NCI-H1417 (cell line): ENCODE measurements at regions not wholly inside any gene's neighbourhood (a gene's known extent, or its start where the extent isn't known, plus 50 kb on each side); places are given as distances from the start of the nearest gene placed in this dataset.
A peak's percentile ranks its signal among the peaks of the same experiment; 100 is the strongest.
"Not testable (repeated sequence)": the region's sequence is repeated elsewhere in the genome, so short reads cannot be mapped to it uniquely, and the experiment has no call there.

Experiments used
- DNase-seq, 3 experiments: peaks; one replicate each; lab custom pipeline; 2025; lab: John Stamatoyannopoulos, UW

- no peak for DNase-seq
These were observed 63.9 kb downstream of the NFKBIZ start for GRCh38 chr3:101913168-101913567.

- not testable (repeated sequence) for DNase-seq
These were observed 68.4 kb downstream of the NFKBIZ start for GRCh38 chr3:101917761-101918160.

- DNase-seq: not testable (repeated sequence)
These were observed 72.9 kb downstream of the NFKBIZ start for GRCh38 chr3:101922151-101922725.

GRCh38 chr3:101924621-101925020 is 75.3 kb downstream of the NFKBIZ start:
- not testable (repeated sequence) for DNase-seq

GRCh38 chr3:101925124-101925523 is 75.8 kb downstream of the NFKBIZ start:
- not testable (repeated sequence) for DNase-seq

GRCh38 chr3:101925564-101925963 is 76.2 kb downstream of the NFKBIZ start:
- DNase-seq: peak in 2 of 3 experiments; percentile 62 to 86

GRCh38 chr3:101926594-101927105 is 77.3 kb downstream of the NFKBIZ start:
- DNase-seq: peak in 2 of 3 experiments; percentile 15 to 42

GRCh38 chr3:101928890-101929289 is 79.6 kb downstream of the NFKBIZ start:
- DNase-seq: no peak

GRCh38 chr3:101931081-101931480 is 81.8 kb downstream of the NFKBIZ start:
- DNase-seq: no peak

- no peak for DNase-seq
These were observed 83.2 kb downstream of the NFKBIZ start for GRCh38 chr3:101932326-101933068.

GRCh38 chr3:101936419-101937356 is 87.4 kb downstream of the NFKBIZ start:
- no peak for DNase-seq

- DNase-seq: no peak
These were observed 89.0 kb downstream of the NFKBIZ start for GRCh38 chr3:101938262-101938847.

GRCh38 chr3:101939361-101940049 is 90.2 kb downstream of the NFKBIZ start:
- DNase-seq: no peak

GRCh38 chr3:101940521-101941317 is 91.4 kb downstream of the NFKBIZ start:
- DNase-seq: peak in 1 of 3 experiments; percentile 16

GRCh38 chr3:101941318-101942040 is 92.2 kb downstream of the NFKBIZ start:
- DNase-seq: no peak

- no peak for DNase-seq
These were observed 93.0 kb downstream of the NFKBIZ start for GRCh38 chr3:101942356-101942755.

- no peak for DNase-seq
These were observed 93.7 kb downstream of the NFKBIZ start for GRCh38 chr3:101943029-101943428.

- DNase-seq: no peak
These were observed 95.0 kb downstream of the NFKBIZ start for GRCh38 chr3:101944308-101944707.

- no peak for DNase-seq
These were observed 96.7 kb downstream of the NFKBIZ start for GRCh38 chr3:101945980-101946379.

GRCh38 chr3:101946906-101947305 is 97.6 kb downstream of the NFKBIZ start:
- no peak for DNase-seq
